ENCODE measurements at regions not wholly inside any gene's neighbourhood (a gene's known extent, or its start where the extent isn't known, plus 50 kb on each side); places are given as distances from the start of the nearest gene placed in this dataset.

DNA sequence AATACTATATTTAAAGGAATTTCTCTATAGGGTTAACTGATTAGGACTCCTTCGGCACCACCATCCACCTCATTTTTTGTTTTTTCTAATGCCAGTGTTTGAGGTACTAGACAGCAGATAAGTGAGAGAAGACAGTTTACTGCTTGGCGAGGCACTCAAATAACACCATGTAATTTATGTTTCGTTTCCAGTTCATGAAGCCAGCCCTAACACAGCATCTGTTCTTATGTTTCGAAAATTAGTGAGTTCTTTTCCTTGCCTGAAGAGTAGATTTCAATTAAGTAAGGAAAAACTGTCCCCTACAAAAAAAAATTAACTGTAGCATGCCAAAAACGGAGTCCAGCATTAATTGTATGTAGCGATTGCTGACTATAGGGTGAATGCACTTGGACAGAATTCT lies 409.1 kb downstream of the TBC1D4 start:
- TF ChIP-seq, protein P1, sequence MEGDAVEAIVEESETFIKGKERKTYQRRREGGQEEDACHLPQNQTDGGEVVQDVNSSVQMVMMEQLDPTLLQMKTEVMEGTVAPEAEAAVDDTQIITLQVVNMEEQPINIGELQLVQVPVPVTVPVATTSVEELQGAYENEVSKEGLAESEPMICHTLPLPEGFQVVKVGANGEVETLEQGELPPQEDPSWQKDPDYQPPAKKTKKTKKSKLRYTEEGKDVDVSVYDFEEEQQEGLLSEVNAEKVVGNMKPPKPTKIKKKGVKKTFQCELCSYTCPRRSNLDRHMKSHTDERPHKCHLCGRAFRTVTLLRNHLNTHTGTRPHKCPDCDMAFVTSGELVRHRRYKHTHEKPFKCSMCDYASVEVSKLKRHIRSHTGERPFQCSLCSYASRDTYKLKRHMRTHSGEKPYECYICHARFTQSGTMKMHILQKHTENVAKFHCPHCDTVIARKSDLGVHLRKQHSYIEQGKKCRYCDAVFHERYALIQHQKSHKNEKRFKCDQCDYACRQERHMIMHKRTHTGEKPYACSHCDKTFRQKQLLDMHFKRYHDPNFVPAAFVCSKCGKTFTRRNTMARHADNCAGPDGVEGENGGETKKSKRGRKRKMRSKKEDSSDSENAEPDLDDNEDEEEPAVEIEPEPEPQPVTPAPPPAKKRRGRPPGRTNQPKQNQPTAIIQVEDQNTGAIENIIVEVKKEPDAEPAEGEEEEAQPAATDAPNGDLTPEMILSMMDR (conservative IDR thresholded peaks at IDR 0.05; ENCODE audit: low read depth in 2 of 2), result no peak
- TF ChIP-seq POLR2AphosphoS5 (IDR thresholded peaks at IDR 0.05; ENCODE audit: low read depth) (no peak), EZH2 (IDR thresholded peaks at IDR 0.05; ENCODE audit: low read depth, unreplicated experiment) (no peak), ZNF331 (CRISPR knock-in tag; IDR thresholded peaks at IDR 0.05; ENCODE audit: low read depth) (no peak), NANOG (IDR thresholded peaks at IDR 0.05; ENCODE audit: borderline replicate concordance) (no peak), ZNF114 (CRISPR knock-in tag; IDR thresholded peaks at IDR 0.05) (no peak), JUNB (IDR thresholded peaks at IDR 0.05; ENCODE audit: unreplicated experiment) (no peak), EZH2phosphoT487 (IDR thresholded peaks at IDR 0.05; ENCODE audit: unreplicated experiment) (no peak), CREB1 (CRISPR knock-in tag; IDR thresholded peaks at IDR 0.05; ENCODE audit: low read depth) (no peak)
- TF ChIP-seq, protein P2, sequence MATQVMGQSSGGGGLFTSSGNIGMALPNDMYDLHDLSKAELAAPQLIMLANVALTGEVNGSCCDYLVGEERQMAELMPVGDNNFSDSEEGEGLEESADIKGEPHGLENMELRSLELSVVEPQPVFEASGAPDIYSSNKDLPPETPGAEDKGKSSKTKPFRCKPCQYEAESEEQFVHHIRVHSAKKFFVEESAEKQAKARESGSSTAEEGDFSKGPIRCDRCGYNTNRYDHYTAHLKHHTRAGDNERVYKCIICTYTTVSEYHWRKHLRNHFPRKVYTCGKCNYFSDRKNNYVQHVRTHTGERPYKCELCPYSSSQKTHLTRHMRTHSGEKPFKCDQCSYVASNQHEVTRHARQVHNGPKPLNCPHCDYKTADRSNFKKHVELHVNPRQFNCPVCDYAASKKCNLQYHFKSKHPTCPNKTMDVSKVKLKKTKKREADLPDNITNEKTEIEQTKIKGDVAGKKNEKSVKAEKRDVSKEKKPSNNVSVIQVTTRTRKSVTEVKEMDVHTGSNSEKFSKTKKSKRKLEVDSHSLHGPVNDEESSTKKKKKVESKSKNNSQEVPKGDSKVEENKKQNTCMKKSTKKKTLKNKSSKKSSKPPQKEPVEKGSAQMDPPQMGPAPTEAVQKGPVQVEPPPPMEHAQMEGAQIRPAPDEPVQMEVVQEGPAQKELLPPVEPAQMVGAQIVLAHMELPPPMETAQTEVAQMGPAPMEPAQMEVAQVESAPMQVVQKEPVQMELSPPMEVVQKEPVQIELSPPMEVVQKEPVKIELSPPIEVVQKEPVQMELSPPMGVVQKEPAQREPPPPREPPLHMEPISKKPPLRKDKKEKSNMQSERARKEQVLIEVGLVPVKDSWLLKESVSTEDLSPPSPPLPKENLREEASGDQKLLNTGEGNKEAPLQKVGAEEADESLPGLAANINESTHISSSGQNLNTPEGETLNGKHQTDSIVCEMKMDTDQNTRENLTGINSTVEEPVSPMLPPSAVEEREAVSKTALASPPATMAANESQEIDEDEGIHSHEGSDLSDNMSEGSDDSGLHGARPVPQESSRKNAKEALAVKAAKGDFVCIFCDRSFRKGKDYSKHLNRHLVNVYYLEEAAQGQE (IDR thresholded peaks at IDR 0.05; ENCODE audit: unreplicated experiment), result no peak
